GM18520 (cell line): ENCODE measurements at regions not wholly inside any gene's neighbourhood (a gene's known extent, or its start where the extent isn't known, plus 50 kb on each side); places are given as distances from the start of the nearest gene placed in this dataset.

Experiments
- ATAC-seq: cut with Tn5 transposase; IDR thresholded peaks from one replicate; pipeline ENCODE4 v1.9.1; 2021; ENCODE audit not compliant: unreplicated experiment

DNA sequence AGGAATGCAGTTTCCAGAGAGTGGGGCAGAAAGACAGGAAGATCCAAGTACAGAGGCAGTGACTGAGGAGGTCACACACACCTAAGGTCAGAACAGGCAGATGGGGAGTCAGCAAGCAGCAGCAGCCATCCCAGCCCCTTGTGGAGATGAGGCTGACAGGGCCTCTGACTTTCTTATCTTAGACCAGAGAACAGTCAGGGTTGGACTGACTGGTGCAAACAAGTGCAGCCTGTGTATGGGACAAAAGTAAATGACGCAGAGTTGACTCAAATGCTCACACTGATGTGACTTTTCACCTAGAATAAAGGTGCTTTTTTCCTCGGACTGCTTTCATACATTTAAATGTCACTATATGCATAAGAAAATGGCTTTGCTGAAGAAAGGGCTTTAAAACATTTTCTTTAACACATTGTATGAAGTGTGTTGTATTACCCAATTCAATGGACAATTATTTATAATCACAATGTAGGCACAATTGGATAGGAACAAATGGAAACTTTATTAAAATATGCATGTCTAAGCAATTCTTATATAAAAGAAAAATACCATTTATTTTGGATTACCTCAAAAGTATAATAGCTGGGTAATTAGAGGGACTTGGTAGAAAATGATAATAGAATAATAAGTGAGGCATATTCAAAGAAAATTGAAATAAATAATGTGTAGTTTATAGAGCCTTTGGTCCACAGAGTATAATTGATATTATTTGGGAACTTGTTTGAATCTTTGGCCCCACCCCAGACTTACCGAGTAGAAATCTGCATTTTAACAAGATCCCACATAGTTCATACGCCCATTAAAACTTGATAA is 1321.5 kb upstream of the CELF4 start:
- ATAC-seq = no peak

DNA sequence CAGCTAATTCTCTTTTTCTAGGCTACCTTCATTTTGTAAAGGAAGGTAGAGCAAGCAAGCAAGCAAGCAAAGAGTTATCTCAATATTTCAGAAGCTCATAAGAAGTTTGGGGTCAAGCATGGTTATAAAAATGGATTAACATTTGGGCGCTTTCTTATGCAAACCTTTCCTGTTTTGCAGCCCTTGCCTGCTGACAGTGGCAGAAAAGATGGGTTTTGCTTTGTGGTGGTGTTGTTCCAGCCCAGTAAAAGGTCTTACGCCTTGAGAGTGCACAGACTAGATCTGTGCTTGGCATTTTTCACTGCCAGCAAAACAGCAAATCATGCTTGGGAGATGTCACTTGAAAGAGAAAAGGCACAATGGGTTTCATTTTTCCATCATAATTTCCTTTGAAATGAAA is 1320.6 kb upstream of the CELF4 start:
- no peak for ATAC-seq

DNA sequence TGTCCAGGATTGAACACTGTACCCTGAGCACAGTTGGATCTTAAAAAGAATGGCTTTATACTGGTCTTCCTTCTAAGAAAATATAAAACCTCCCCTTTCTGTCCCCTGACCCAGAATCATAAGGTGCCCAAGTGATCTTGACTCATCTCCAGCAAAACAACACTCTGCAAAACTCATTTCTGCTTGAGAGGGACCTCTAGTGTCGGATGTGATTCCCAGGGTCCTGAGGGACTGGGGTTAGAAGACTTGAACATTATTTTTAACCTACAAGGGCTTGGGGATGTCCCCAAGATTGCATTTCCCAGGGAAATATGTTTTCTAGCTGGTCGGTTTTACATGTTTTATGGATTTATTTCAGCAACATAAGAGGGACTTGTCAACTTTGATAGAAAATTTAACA is 1318.5 kb upstream of the CELF4 start:
- ATAC-seq = no peak

GRCh38 chr18:38883111-38883510 is 1317.5 kb upstream of the CELF4 start:
- no peak for ATAC-seq

DNA sequence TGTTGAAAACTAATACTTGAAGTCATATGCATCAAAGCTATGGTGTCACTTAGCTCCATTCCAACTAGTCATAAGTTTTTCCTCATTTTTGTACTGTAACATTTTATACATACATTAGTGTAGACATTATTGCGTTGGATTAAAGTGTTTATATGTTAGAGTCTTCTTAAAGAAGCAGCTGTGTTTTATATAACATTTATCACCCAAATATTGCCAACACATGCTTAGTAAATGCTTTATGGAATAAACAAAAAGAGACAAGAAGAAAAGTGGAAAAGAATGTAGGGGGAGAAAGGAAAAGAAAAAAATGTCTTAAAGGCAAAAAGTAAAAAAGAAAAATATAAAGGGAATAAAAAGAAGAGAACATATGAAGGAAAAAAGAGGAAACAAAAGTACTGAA is 1314.3 kb upstream of the CELF4 start:
- ATAC-seq = no peak

GRCh38 chr18:38872342-38872741 is 1306.7 kb upstream of the CELF4 start:
- no peak for ATAC-seq

DNA sequence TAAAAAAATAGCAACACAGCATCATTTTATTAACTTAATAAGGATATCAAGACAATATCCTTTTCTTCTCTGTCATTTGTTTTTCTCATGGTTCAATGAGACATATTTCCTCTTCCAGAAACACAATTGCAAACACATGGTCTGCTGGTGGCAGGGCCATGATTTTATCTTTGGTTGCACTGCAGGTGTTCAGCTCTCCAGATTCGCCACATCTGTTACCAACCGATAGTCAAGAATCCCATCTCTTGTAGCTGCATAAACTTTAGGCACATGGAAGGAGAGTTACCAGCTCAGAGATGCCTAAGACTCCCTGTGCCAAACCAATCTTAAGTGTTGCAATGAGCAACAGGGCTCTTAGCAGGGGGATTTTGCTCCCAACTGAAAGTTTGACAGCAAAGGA is 1303.2 kb upstream of the CELF4 start:
- ATAC-seq = no peak

DNA sequence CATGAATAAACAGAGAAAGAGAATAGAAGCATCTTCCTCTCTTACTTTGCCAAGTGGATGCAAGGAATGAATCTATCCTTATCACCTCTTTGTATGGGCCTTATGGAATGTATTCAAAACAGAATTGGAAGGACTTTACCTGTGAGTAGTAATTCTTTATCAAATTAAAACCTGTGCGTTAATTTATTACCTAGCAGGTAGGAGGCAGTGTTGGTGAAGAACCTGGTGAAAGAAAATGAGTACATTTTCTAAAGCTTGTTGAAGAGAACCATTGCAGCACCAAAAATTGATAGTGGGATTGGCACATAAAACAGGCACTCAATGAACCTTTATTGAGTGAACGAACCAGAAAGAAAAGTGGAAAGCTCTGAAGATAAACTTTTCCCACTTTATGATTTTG is 1302.1 kb upstream of the CELF4 start:
- ATAC-seq = no peak

DNA sequence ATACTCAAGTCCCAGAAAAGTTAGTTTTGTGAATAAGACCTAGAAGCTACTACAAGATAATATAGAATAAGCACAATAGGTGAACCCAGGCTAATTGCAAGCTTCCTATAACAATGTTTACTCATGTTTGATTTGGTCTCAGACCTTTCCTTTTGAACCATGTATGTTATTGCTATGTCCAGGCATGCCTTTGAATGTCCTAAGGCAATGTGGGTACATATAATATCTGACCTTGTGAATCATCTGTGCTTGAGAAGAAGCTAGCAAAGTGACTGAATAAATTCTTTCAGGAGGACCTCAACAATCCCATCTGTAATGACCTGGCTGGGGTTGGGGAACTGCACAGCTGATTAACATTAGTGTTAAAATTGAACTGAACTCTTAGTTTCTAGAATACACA is 1285.9 kb upstream of the CELF4 start:
- no peak for ATAC-seq

DNA sequence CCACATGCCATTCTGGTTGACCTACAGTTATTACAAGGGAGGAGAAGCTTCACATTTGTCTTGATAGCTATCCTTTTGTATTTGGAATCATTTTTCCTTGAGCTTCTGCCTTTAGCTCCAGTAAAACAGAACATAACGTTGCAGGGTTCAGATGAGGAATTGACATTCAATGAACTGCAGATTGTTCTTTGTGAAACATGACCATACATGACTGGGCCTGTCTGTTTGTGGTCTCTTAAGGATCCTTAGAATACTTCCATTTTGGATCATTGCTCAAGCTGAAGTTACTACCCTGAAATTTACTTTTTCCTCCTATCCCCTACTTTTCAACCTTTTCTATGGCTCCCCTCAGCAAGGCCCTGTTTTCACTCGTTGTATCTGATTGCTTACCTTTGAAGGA is 1281.7 kb upstream of the CELF4 start:
- ATAC-seq = no peak

DNA sequence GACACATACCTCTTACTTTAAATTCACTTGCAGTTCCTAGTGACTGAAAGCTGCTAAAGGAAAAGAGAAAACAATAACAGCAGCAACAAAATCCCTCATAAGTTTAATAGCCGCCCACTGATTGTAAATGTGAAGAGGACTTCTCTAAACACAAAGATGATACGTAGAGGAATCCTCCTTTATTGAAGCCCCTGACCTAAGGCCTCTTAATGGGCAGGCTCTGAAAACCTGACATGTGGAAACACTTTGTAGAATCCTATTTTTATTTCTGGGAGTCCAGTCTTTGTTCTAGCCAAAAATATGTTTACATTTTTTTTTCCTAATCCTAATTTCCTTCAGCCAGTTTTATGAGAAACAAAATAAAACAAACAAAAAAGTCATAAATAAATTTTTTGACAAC is 1277.7 kb upstream of the CELF4 start:
- ATAC-seq = no peak

- ATAC-seq = no peak
Observed at GRCh38 chr18:38826247-38826646, 1260.6 kb upstream of the CELF4 start.

GRCh38 chr18:38811209-38811608 is 1245.6 kb upstream of the CELF4 start:
- ATAC-seq = no peak

- no peak for ATAC-seq
Observed at GRCh38 chr18:38810789-38811188, 1245.2 kb upstream of the CELF4 start.

GRCh38 chr18:38807915-38808314 is 1242.3 kb upstream of the CELF4 start:
- ATAC-seq = no peak

- ATAC-seq = no peak
Observed at GRCh38 chr18:38805256-38805655, 1239.7 kb upstream of the CELF4 start.

DNA sequence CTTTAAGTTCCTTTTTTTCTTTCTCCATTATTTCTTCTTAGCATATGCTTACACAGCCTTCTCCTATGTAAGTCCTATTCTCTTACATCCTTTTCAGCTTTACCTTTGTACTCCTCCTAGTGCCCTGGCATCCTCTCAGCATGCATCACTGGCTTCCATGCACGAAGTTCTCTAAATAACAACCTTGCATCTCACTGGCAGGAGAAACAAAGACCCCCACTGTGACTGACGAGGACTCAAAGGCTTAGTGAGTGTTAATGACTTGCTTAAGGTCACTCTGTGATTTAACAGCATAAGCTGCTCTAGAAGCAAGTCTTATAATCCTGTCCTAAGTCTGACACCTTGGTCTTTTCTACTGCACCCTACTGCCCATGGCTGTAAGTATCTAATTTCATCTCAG is 1236.0 kb upstream of the CELF4 start:
- no peak for ATAC-seq

DNA sequence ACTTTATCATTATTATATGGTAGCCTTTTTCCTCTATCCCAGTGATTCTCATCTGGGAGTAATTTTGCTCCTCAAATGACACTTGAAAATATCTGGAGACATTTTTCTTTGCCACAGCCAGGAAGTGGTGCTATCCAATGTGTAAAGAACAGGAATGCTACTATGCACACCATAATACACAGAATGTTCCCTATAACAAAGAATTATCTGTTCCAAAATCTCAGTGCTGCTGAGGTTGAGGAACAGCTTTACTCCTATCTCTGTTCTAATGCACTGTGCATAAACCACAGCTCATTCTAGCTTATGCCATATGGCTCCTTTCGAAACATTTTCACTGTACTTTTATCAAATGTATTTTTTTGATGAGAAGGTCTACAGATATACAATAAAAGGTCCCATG is 1231.2 kb upstream of the CELF4 start:
- ATAC-seq = no peak

- no peak for ATAC-seq
Observed at GRCh38 chr18:38792731-38793130, 1227.1 kb upstream of the CELF4 start.

GRCh38 chr18:38790786-38791185 is 1225.2 kb upstream of the CELF4 start:
- no peak for ATAC-seq

DNA sequence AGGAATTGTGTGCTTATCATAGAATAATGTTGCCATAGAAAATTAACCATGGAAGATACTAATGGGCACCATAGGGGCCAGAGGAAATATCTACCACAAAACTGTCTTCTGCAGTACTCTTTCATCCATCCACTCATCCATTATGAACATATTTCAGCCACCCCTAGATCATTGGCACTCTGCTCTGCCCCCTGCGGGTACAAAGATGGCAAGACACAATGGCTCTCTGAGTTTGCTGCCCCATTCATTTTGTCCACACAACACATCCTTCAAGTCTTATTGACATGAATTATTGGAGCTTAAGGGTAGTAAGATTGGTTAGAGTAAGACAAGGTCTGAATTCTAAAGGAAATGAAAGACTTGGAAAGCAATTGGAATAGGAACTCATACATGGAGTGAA is 1224.7 kb upstream of the CELF4 start:
- ATAC-seq = no peak

GRCh38 chr18:38789141-38789540 is 1223.5 kb upstream of the CELF4 start:
- ATAC-seq = no peak

DNA sequence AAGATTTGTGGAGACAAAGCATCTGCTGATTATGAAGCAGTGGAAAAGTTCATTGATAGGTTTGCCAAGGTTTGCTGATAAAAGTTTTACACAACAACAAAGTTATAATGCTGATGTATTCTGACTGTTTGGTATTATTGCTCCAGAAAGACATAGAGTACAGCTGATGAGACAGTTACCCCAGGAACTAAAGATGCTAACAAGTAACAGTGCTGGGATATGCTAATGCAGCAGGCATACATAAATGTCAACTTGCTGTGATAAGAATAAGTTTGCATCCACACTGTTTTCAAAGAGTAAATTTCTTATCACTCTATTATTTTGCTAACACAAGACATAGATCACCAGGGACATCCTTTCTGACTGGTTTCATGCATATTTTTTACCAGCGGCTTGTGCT is 1221.3 kb upstream of the CELF4 start:
- ATAC-seq = no peak
